NB4 (cell line): ENCODE measurements at regions not wholly inside any gene's neighbourhood (a gene's known extent, or its start where the extent isn't known, plus 50 kb on each side); places are given as distances from the start of the nearest gene placed in this dataset.

ENCODE experiments used
- POLR2A ChIP-seq: IDR thresholded peaks from 2 replicates; pipeline ENCODE4 v1.6.1; 2011; ENCODE audit warnings: mild to moderate bottlenecking; ENCODE audit not compliant: insufficient read length; ENCODE audit errors: extremely low read depth
- TF ChIP-seq, protein P1 (sequence below): IDR thresholded peaks from one replicate; pipeline ENCODE4 v1.5.1; 2012; ENCODE audit warnings: low read depth, low read length

- TF ChIP-seq, protein P1, sequence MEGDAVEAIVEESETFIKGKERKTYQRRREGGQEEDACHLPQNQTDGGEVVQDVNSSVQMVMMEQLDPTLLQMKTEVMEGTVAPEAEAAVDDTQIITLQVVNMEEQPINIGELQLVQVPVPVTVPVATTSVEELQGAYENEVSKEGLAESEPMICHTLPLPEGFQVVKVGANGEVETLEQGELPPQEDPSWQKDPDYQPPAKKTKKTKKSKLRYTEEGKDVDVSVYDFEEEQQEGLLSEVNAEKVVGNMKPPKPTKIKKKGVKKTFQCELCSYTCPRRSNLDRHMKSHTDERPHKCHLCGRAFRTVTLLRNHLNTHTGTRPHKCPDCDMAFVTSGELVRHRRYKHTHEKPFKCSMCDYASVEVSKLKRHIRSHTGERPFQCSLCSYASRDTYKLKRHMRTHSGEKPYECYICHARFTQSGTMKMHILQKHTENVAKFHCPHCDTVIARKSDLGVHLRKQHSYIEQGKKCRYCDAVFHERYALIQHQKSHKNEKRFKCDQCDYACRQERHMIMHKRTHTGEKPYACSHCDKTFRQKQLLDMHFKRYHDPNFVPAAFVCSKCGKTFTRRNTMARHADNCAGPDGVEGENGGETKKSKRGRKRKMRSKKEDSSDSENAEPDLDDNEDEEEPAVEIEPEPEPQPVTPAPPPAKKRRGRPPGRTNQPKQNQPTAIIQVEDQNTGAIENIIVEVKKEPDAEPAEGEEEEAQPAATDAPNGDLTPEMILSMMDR = no peak
- no peak for TF ChIP-seq POLR2A
These were observed 62.0 kb upstream of the DDHD1 start for GRCh38 chr14:53215101-53215500.
